IMR-90 (cell line): ENCODE measurements at regions not wholly inside any gene's neighbourhood (a gene's known extent, or its start where the extent isn't known, plus 50 kb on each side); places are given as distances from the start of the nearest gene placed in this dataset.

Experiments used
- RFX5 ChIP-seq: IDR thresholded peaks from 2 replicates; pipeline ENCODE4 v1.8.0; 2012; ENCODE audit warnings: low read depth, mild to moderate bottlenecking, low read length, moderate library complexity
- TF ChIP-seq, protein P1 (sequence below): conservative IDR thresholded peaks from 2 replicates; pipeline ENCODE4 v1.5.1; 2012; ENCODE audit warnings: mild to moderate bottlenecking, low read depth, low read length, improper control_type of control experiment

DNA sequence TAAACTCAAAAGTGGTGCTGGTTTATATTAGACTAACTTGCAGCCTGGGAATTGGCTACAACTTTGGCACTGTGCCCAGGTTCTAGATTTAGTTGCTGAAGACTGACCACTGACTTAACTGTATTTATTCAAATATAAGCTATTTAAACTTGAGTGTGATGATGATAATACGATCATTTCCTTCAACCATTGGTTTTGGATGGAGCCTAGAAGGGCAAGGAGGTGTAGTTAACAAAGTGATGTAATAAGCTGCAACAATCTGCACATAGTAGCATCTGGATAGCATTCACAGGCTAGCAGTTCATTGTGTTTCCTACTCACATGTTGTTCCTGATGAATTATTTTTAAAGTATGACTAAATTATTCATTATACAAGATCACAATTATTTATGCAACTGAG, 55.2 kb upstream of the DACH1 start:
- TF ChIP-seq, protein P1, sequence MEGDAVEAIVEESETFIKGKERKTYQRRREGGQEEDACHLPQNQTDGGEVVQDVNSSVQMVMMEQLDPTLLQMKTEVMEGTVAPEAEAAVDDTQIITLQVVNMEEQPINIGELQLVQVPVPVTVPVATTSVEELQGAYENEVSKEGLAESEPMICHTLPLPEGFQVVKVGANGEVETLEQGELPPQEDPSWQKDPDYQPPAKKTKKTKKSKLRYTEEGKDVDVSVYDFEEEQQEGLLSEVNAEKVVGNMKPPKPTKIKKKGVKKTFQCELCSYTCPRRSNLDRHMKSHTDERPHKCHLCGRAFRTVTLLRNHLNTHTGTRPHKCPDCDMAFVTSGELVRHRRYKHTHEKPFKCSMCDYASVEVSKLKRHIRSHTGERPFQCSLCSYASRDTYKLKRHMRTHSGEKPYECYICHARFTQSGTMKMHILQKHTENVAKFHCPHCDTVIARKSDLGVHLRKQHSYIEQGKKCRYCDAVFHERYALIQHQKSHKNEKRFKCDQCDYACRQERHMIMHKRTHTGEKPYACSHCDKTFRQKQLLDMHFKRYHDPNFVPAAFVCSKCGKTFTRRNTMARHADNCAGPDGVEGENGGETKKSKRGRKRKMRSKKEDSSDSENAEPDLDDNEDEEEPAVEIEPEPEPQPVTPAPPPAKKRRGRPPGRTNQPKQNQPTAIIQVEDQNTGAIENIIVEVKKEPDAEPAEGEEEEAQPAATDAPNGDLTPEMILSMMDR: no peak
- no peak for TF ChIP-seq RFX5
